RWPE2 (cell line): ENCODE measurements at regions not wholly inside any gene's neighbourhood (a gene's known extent, or its start where the extent isn't known, plus 50 kb on each side); places are given as distances from the start of the nearest gene placed in this dataset.

ENCODE experiments used
- ATAC-seq: fragments of 200-7000 bp; cut with Tn5 transposase; 3 replicates; pipeline ENCODE4 v1.9.1; 2021; ENCODE audit warnings: low read depth
- DNase-seq: peaks from one replicate; pipeline ENCODE4 v3.0.0-alpha.2; 2020; ENCODE audit warnings: low spot score
- H3K27ac ChIP-seq: fragments of 450-650 bp; 2 replicates; pipeline ENCODE4 v1.5.1; 2017; ENCODE audit warnings: mild to moderate bottlenecking; ENCODE audit not compliant: poor library complexity, severe bottlenecking
- H3K27me3 ChIP-seq: fragments of 250-450 bp; sonication (Bioruptor Pico); 2 replicates; pipeline ENCODE4 v1.5.1; 2021; ENCODE audit warnings: mild to moderate bottlenecking, moderate library complexity; ENCODE audit not compliant: insufficient read depth, poor library complexity, severe bottlenecking
- H3K36me3 ChIP-seq: fragments of 250-450 bp; sonication (Bioruptor Pico); 2 replicates; pipeline ENCODE4 v1.5.1; 2020; ENCODE audit warnings: low read depth, mild to moderate bottlenecking, moderate library complexity
- H3K4me1 ChIP-seq: fragments of 250-450 bp; sonication (Bioruptor Pico); 2 replicates; pipeline ENCODE4 v1.5.1; 2021; ENCODE audit warnings: mild to moderate bottlenecking, moderate library complexity; ENCODE audit not compliant: insufficient read depth, poor library complexity, severe bottlenecking
- H3K4me3 ChIP-seq: fragments of 250-450 bp; sonication (Bioruptor Pico); 2 replicates; pipeline ENCODE4 v1.5.1; 2021; ENCODE audit warnings: mild to moderate bottlenecking, moderate library complexity; ENCODE audit not compliant: severe bottlenecking
- H3K9me3 ChIP-seq: fragments of 250-450 bp; sonication (Bioruptor Pico); 2 replicates; pipeline ENCODE4 v1.5.1; 2021; ENCODE audit warnings: mild to moderate bottlenecking, moderate library complexity; ENCODE audit not compliant: severe bottlenecking
- TF ChIP-seq, protein P1 (sequence below): fragments of 450-650 bp; IDR thresholded peaks from one replicate; pipeline ENCODE4 v1.5.1; 2017; ENCODE audit warnings: mild to moderate bottlenecking, moderate library complexity; ENCODE audit not compliant: poor library complexity, severe bottlenecking

DNA sequence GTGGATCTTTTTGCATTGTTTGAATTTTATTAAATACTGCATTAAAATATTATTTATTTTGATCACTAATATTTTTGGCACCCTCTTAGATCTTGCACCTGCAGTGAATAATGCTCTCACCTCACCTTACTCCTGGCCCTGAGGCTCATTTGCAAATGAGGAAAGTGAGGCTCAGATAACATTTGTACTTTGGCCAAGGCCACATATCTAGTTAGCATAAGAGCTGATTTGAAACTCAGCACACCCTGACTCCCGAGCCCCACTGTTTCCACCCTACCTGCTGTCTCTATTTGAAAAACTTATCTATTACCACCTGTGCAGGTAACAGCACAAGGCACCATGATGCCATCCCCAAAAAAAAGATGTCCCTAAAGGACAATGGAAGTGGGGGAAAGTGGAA lies 358.7 kb upstream of the MAF start:
- no peak for DNase-seq
- TF ChIP-seq, protein P1, sequence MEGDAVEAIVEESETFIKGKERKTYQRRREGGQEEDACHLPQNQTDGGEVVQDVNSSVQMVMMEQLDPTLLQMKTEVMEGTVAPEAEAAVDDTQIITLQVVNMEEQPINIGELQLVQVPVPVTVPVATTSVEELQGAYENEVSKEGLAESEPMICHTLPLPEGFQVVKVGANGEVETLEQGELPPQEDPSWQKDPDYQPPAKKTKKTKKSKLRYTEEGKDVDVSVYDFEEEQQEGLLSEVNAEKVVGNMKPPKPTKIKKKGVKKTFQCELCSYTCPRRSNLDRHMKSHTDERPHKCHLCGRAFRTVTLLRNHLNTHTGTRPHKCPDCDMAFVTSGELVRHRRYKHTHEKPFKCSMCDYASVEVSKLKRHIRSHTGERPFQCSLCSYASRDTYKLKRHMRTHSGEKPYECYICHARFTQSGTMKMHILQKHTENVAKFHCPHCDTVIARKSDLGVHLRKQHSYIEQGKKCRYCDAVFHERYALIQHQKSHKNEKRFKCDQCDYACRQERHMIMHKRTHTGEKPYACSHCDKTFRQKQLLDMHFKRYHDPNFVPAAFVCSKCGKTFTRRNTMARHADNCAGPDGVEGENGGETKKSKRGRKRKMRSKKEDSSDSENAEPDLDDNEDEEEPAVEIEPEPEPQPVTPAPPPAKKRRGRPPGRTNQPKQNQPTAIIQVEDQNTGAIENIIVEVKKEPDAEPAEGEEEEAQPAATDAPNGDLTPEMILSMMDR = no peak
- H3K4me1 ChIP-seq = no peaks in the 10 kb centered on the region
- H3K27me3 ChIP-seq = no peaks in the 10 kb centered on the region
- no peak for ATAC-seq
- no peak overlapping the region for H3K4me3 ChIP-seq
- no peaks in the 10 kb centered on the region for H3K36me3 ChIP-seq
- H3K9me3 ChIP-seq = no peaks in the 10 kb centered on the region
- no peak overlapping the region for H3K27ac ChIP-seq

DNA sequence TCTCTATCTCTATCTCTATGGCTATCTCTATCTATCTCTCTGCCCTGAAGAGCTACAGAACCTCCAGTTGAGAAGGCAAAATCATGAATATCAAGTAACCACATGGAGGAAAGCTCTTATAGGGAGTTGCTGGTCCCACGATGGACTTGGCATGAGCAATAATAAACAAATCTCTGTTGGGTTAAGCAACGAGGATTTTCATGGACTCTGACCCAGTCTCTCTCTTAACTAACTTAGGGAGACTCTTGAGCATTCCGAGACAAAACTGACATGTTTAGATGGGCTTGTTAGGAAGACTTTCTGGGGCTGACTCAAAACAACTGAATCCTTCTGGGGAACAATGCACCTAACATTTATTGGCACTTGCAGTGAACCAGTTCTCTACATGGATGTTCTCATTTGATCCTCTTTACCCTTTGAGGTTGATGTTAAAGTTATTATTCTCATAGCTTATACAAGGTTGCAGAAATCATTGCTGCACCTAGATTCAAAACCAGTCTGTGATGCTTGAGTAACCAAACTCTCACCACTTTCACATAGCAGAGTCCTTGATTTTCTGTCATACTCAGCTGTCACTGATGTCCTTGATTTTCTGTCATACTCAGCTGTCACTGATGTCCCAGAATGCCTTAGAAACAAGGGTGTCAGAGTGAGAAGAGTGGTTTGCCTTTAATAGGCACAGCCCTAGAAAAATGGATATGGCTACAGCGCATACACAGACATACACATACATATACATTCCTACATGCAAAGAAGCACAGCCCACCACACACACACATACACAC lies 354.6 kb upstream of the MAF start:
- ATAC-seq = no peak
- H3K4me3 ChIP-seq = no peak overlapping the region

DNA sequence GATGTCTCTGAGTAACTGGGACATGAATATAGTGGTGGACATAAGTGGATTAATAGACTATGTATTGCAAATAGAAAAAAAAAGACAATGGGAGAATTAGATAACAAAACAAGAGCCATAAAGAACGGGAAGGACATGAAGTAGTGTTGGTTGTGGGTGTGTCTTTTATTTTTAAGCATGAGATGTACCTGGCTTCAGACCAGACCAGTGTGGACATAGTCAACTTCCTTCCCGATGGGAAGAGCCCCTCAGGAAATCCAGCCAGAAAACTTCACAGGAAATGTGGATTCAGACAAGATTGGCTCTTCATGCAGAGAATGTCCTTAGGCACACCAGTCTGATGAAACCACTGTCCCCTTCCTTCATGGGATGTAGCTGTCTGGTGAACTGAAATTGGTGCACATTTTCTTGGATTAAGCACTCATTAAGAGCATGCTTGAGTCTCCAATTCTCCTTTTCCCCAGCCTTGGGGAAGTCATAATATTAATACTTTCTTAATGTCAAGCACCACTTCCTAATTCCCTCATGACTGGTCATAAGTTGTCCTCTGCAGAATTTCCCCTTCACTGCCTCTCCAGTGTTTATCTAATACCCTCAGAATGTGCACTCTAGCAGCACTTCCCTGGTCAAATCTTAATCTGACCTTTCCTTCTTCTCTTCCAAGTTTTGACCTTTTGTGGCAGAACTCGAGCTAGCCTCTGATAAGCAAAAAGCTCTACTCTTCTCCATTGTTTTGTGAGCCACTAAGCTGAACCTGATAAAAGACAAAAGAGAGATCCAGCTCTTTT lies 350.6 kb upstream of the MAF start:
- Histone ChIP-seq H3K4me3 (no peak overlapping the region), H3K4me1 (no peaks in the 10 kb centered on the region), H3K9me3 (no peaks in the 10 kb centered on the region), H3K27me3 (no peaks in the 10 kb centered on the region), H3K27ac (no peak overlapping the region), H3K36me3 (no peaks in the 10 kb centered on the region)
- TF ChIP-seq, protein P1 = no peak
- DNase-seq = no peak
- ATAC-seq = no peak

More for the DNA sequence above, 354.6 kb upstream of the MAF start:
- H3K36me3 ChIP-seq = no peaks in the 10 kb centered on the region
- H3K27ac ChIP-seq = no peak overlapping the region
- TF ChIP-seq, protein P1 = no peak
- no peaks in the 10 kb centered on the region for H3K9me3 ChIP-seq
- H3K27me3 ChIP-seq = no peaks in the 10 kb centered on the region
- DNase-seq = no peak
- H3K4me1 ChIP-seq = no peaks in the 10 kb centered on the region

DNA sequence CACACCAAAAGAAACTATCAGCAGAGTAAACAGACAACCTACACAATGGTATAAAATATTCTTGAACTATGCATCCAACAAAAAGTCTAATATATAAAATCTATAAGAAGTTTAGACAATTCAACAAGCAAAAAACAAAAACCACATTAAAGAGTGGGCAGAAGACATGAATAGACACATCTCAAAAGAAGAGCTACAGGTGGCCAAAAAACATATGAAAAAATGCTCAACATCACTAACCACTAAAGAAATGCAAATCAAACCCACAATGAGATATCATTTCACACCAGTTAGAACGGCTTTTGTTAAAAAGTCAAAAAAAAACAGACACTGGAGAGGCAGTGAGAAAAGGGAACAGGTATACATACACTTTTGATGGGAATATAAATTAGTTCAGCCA lies 348.9 kb upstream of the MAF start:
- Histone ChIP-seq H3K9me3 (no peaks in the 10 kb centered on the region), H3K27ac (no peak overlapping the region), H3K36me3 (no peaks in the 10 kb centered on the region), H3K27me3 (no peaks in the 10 kb centered on the region), H3K4me1 (no peaks in the 10 kb centered on the region), H3K4me3 (no peak overlapping the region)
- ATAC-seq = no peak
- TF ChIP-seq, protein P1 = no peak
- DNase-seq = no peak
